Vagina (tissue), 2 donors: ENCODE measurements at regions not wholly inside any gene's neighbourhood (a gene's known extent, or its start where the extent isn't known, plus 50 kb on each side); places are given as distances from the start of the nearest gene placed in this dataset.

Source experiments
- DNase-seq, 2 donors: peaks; one replicate each; pipeline ENCODE4 v3.0.0-alpha.2; 2017; ENCODE audit errors: extremely low spot score in 2 of 2
- H3K27ac ChIP-seq: fragments of 200-600 bp; sonication (generic); one replicate; pipeline ENCODE4 v1.5.1; 2019
- H3K27me3 ChIP-seq: fragments of 200-600 bp; sonication (generic); one replicate; pipeline ENCODE4 v1.5.1; 2019
- H3K36me3 ChIP-seq, 2 donors: fragments of 200-600 bp; sonication (generic); one replicate each; pipeline ENCODE4 v1.5.1; 2017 to 2019
- H3K4me1 ChIP-seq: fragments of 200-600 bp; sonication (generic); one replicate; pipeline ENCODE4 v1.5.1; 2019
- H3K4me3 ChIP-seq, 2 donors: fragments of 200-600 bp; sonication (generic); 1 replicate in 1 of 2; 2 replicates in 1 of 2; pipeline ENCODE4 v1.5.1; 2016 to 2019
- H3K9me3 ChIP-seq: fragments of 200-600 bp; sonication (generic); one replicate; pipeline ENCODE4 v1.5.1; 2019
- CTCF ChIP-seq, 3 experiments: fragments of 450-650 bp in 2 of 3; fragments of 200-600 bp in 1 of 3; sonication (generic) in 1 of 3; IDR thresholded peaks; one replicate each; pipeline ENCODE4 v1.5.1; 2017 to 2019; ENCODE audit warnings: antibody characterized with exemption in 3 of 3, mild to moderate bottlenecking in 2 of 3, moderate library complexity in 2 of 3
- POLR2A ChIP-seq, 2 donors: fragments of 450-650 bp; IDR thresholded peaks; one replicate each; pipeline ENCODE4 v1.6.1; 2017; ENCODE audit warnings: antibody characterized with exemption in 2 of 2, mild to moderate bottlenecking in 2 of 2, moderate library complexity in 2 of 2
- POLR2AphosphoS5 ChIP-seq, 2 donors: sonication (generic); formaldehyde crosslinking; IDR thresholded peaks; one replicate each; pipeline ENCODE4 v1.9.0; 2017; ENCODE audit warnings: antibody characterized with exemption in 2 of 2, mild to moderate bottlenecking in 2 of 2, low read depth in 1 of 2; ENCODE audit not compliant: insufficient read depth in 1 of 2
- intact Hi-C: fragments of 100-400 bp; cut with DNase I; formaldehyde crosslinking; loops from one replicate; pipeline ENCODE4 v1.15.1; 2023

GRCh38 chr2:75949385-75950030, 238.8 kb upstream of the GCFC2 start:
- TF ChIP-seq POLR2A (IDR thresholded peaks at IDR 0.05), result no peak
- no peak for TF ChIP-seq CTCF (IDR thresholded peaks at IDR 0.05)
- no peak for TF ChIP-seq POLR2AphosphoS5 (IDR thresholded peaks at IDR 0.05; ENCODE audit: insufficient read depth in 1 of 2, low read depth in 1 of 2)
- H3K27ac ChIP-seq, result no peak overlapping the region
- no peak overlapping the region for H3K4me3 ChIP-seq
- no peaks in the 10 kb centered on the region for H3K9me3 ChIP-seq
- no peaks in the 10 kb centered on the region for H3K36me3 ChIP-seq
- intact Hi-C loops, result no loop called here
- no peaks in the 10 kb centered on the region for H3K27me3 ChIP-seq
- H3K4me1 ChIP-seq, result no peaks in the 10 kb centered on the region
- DNase-seq, result no peak

- Histone ChIP-seq H3K36me3 (no peaks in the 10 kb centered on the region), H3K9me3 (no peaks in the 10 kb centered on the region), H3K27me3 (no peaks in the 10 kb centered on the region), H3K4me1 (no peaks in the 10 kb centered on the region), H3K27ac (no peak overlapping the region), H3K4me3 (no peak overlapping the region)
- no peak for TF ChIP-seq CTCF (IDR thresholded peaks at IDR 0.05)
- no peak for TF ChIP-seq POLR2A (IDR thresholded peaks at IDR 0.05)
- no peak for TF ChIP-seq POLR2AphosphoS5 (IDR thresholded peaks at IDR 0.05; ENCODE audit: insufficient read depth in 1 of 2, low read depth in 1 of 2)
- intact Hi-C loops, result no loop called here
- no peak for DNase-seq
Measured at GRCh38 chr2:75936311-75936710, 225.6 kb upstream of the GCFC2 start.

- Histone ChIP-seq H3K27me3 (no peaks in the 10 kb centered on the region), H3K9me3 (no peaks in the 10 kb centered on the region), H3K4me1 (peaks cover 5% of the 10 kb centered on the region), H3K27ac (no peak overlapping the region), H3K36me3 (no peaks in the 10 kb centered on the region), H3K4me3 (no peak overlapping the region)
- intact Hi-C loops, result no loop called here
- DNase-seq, result no peak
- TF ChIP-seq CTCF (IDR thresholded peaks at IDR 0.05) (no peak), POLR2A (IDR thresholded peaks at IDR 0.05) (no peak), POLR2AphosphoS5 (IDR thresholded peaks at IDR 0.05; ENCODE audit: insufficient read depth in 1 of 2, low read depth in 1 of 2) (peak in 1 of 2 donors; percentile 42)
Measured at GRCh38 chr2:75932996-75933395, 222.3 kb upstream of the GCFC2 start.

- peaks cover 11% of the 10 kb centered on the region for H3K4me1 ChIP-seq
- no peaks in the 10 kb centered on the region for H3K9me3 ChIP-seq
- H3K27me3 ChIP-seq, result no peaks in the 10 kb centered on the region
- peak overlapping the region; percentile 5 for H3K27ac ChIP-seq
- intact Hi-C loops, result no loop called here
- no peak for TF ChIP-seq POLR2A (IDR thresholded peaks at IDR 0.05)
- peak; percentile 34 to 71 for TF ChIP-seq POLR2AphosphoS5 (IDR thresholded peaks at IDR 0.05; ENCODE audit: insufficient read depth in 1 of 2, low read depth in 1 of 2)
- no peak for TF ChIP-seq CTCF (IDR thresholded peaks at IDR 0.05)
- no peak overlapping the region for H3K4me3 ChIP-seq
- no peaks in the 10 kb centered on the region for H3K36me3 ChIP-seq
- no peak for DNase-seq
Measured at GRCh38 chr2:75928093-75928492, 217.4 kb upstream of the GCFC2 start.

GRCh38 chr2:75925331-75926024, 214.8 kb upstream of the GCFC2 start:
- Histone ChIP-seq H3K36me3 (no peaks in the 10 kb centered on the region), H3K27me3 (no peaks in the 10 kb centered on the region), H3K4me3 (no peak overlapping the region), H3K4me1 (peaks cover 11% of the 10 kb centered on the region), H3K27ac (no peak overlapping the region), H3K9me3 (no peaks in the 10 kb centered on the region)
- DNase-seq, result no peak
- intact Hi-C loops, result no loop called here
- TF ChIP-seq CTCF (IDR thresholded peaks at IDR 0.05) (no peak), POLR2A (IDR thresholded peaks at IDR 0.05) (no peak), POLR2AphosphoS5 (IDR thresholded peaks at IDR 0.05; ENCODE audit: insufficient read depth in 1 of 2, low read depth in 1 of 2) (no peak)
